ENCODE measurements at regions not wholly inside any gene's neighbourhood (a gene's known extent, or its start where the extent isn't known, plus 50 kb on each side); places are given as distances from the start of the nearest gene placed in this dataset.

DNA sequence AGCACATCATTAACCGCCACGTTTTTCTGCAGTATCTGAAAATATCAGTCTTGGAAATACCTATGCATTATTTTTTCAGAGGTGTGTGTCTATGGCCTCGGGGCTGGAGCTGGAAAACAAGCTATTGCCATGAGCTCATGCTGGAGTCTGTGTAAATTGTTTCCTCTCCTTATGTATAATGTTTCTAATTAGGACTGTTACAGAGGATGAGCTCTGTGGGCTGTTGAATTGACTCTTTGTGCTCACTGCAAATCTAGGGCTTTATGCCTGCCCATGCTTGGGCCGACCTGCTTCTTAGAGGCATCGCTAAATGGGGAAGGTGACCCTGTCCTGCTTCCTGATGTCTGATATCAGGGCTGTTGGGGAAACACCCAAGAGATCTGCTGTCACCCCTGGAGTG is 80.8 kb upstream of the SLC22A16 start:
- no peak overlapping the region for H3K27ac ChIP-seq (ENCODE audit: extremely low read depth, low read depth, low read length)
- no peaks in the 10 kb centered on the region for H3K36me3 ChIP-seq (ENCODE audit: control insufficient read depth in 2 of 2, insufficient read depth in 1 of 2, low read length in 2 of 2)
- TF ChIP-seq ZNF211 (tag by site-specific recombination; IDR thresholded peaks at IDR 0.05; ENCODE audit: low read depth) = no peak
- no peak for TF ChIP-seq ZNF521 (tag by site-specific recombination; IDR thresholded peaks at IDR 0.05)
- TF ChIP-seq, protein P1, sequence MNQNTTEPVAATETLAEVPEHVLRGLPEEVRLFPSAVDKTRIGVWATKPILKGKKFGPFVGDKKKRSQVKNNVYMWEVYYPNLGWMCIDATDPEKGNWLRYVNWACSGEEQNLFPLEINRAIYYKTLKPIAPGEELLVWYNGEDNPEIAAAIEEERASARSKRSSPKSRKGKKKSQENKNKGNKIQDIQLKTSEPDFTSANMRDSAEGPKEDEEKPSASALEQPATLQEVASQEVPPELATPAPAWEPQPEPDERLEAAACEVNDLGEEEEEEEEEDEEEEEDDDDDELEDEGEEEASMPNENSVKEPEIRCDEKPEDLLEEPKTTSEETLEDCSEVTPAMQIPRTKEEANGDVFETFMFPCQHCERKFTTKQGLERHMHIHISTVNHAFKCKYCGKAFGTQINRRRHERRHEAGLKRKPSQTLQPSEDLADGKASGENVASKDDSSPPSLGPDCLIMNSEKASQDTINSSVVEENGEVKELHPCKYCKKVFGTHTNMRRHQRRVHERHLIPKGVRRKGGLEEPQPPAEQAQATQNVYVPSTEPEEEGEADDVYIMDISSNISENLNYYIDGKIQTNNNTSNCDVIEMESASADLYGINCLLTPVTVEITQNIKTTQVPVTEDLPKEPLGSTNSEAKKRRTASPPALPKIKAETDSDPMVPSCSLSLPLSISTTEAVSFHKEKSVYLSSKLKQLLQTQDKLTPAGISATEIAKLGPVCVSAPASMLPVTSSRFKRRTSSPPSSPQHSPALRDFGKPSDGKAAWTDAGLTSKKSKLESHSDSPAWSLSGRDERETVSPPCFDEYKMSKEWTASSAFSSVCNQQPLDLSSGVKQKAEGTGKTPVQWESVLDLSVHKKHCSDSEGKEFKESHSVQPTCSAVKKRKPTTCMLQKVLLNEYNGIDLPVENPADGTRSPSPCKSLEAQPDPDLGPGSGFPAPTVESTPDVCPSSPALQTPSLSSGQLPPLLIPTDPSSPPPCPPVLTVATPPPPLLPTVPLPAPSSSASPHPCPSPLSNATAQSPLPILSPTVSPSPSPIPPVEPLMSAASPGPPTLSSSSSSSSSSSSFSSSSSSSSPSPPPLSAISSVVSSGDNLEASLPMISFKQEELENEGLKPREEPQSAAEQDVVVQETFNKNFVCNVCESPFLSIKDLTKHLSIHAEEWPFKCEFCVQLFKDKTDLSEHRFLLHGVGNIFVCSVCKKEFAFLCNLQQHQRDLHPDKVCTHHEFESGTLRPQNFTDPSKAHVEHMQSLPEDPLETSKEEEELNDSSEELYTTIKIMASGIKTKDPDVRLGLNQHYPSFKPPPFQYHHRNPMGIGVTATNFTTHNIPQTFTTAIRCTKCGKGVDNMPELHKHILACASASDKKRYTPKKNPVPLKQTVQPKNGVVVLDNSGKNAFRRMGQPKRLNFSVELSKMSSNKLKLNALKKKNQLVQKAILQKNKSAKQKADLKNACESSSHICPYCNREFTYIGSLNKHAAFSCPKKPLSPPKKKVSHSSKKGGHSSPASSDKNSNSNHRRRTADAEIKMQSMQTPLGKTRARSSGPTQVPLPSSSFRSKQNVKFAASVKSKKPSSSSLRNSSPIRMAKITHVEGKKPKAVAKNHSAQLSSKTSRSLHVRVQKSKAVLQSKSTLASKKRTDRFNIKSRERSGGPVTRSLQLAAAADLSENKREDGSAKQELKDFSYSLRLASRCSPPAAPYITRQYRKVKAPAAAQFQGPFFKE (tag by site-specific recombination; IDR thresholded peaks at IDR 0.05; ENCODE audit: borderline replicate concordance) = no peak
- TF ChIP-seq BCL11A (tag by site-specific recombination; IDR thresholded peaks at IDR 0.05; ENCODE audit: low read depth) = no peak
- no peak for TF ChIP-seq ZNF426 (tag by site-specific recombination; IDR thresholded peaks at IDR 0.05)
- TF ChIP-seq ZSCAN16 (tag by site-specific recombination; IDR thresholded peaks at IDR 0.05) = no peak
- TF ChIP-seq ZNF10 (tag by site-specific recombination; IDR thresholded peaks at IDR 0.05) = no peak
- TF ChIP-seq ZNF114 (tag by site-specific recombination; IDR thresholded peaks at IDR 0.05) = no peak
- no peak for TF ChIP-seq ZNF791 (tag by site-specific recombination; IDR thresholded peaks at IDR 0.05)
- CTCF ChIA-PET = interaction anchor here (0.7 to 1.4 kb wide), 3 partner anchors 29 to 444 kb away, joined by 3 to 5 read pairs (median 5); no protein-coding TSS in a partner anchor
- H3K9me3 ChIP-seq (ENCODE audit: control insufficient read depth, insufficient read depth, low read depth, low read length) = no peaks in the 10 kb centered on the region
- POLR2A ChIA-PET = no interaction called here
- no peaks in the 10 kb centered on the region for H3K4me1 ChIP-seq (ENCODE audit: control insufficient read depth, insufficient read depth, low read length)
- no peak overlapping the region for H3K4me3 ChIP-seq (ENCODE audit: low read depth, low read length)

DNA sequence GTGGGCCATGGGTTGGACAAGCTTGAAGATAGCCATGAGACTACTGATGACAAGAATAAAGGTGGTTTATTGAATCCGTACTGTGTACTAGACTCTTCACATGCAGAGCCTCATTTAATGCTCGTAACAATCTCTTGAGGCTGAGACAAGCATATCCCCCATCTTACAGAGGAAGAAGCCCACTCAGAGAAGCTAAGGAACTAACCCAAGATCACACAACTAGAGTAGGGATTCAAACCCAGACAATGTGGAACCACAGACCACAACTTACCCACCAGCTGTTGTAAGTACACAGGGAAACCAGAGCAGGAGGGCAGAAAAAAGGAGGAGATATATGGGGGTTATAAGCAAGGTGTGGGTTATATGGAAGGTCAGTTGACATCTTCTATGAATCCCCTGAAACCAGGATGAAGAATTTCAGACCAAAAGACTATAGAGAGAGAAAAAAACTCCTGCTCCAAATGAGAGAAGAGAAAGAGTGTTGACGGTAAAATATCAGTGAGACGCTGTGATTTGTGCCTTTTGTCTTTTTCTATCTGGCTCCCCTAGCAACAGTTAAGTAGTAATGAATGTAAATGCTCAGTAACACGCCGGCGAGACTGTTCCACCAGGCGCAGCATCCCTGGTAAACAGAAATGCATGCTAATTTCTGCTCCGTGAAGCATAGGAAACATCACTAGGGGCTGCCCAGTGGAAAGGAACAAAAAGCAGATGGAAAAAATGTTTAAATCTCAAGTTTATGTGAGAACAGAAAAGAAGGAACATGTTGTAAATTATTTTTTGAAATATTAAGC is 80.1 kb upstream of the SLC22A16 start:
- POLR2A ChIA-PET = no interaction called here
- Histone ChIP-seq H3K9me3 (ENCODE audit: control insufficient read depth, insufficient read depth, low read depth, low read length) (no peaks in the 10 kb centered on the region), H3K4me3 (ENCODE audit: low read depth, low read length) (no peak overlapping the region), H3K36me3 (ENCODE audit: control insufficient read depth in 2 of 2, insufficient read depth in 1 of 2, low read length in 2 of 2) (no peaks in the 10 kb centered on the region), H3K27ac (ENCODE audit: extremely low read depth, low read depth, low read length) (no peak overlapping the region), H3K4me1 (ENCODE audit: control insufficient read depth, insufficient read depth, low read length) (no peaks in the 10 kb centered on the region)
- CTCF ChIA-PET = interaction anchor here (0.7 to 1.4 kb wide), 4 partner anchors 28 to 445 kb away, joined by 3 to 5 read pairs (median 4); no protein-coding TSS in a partner anchor
- TF ChIP-seq, protein P2, sequence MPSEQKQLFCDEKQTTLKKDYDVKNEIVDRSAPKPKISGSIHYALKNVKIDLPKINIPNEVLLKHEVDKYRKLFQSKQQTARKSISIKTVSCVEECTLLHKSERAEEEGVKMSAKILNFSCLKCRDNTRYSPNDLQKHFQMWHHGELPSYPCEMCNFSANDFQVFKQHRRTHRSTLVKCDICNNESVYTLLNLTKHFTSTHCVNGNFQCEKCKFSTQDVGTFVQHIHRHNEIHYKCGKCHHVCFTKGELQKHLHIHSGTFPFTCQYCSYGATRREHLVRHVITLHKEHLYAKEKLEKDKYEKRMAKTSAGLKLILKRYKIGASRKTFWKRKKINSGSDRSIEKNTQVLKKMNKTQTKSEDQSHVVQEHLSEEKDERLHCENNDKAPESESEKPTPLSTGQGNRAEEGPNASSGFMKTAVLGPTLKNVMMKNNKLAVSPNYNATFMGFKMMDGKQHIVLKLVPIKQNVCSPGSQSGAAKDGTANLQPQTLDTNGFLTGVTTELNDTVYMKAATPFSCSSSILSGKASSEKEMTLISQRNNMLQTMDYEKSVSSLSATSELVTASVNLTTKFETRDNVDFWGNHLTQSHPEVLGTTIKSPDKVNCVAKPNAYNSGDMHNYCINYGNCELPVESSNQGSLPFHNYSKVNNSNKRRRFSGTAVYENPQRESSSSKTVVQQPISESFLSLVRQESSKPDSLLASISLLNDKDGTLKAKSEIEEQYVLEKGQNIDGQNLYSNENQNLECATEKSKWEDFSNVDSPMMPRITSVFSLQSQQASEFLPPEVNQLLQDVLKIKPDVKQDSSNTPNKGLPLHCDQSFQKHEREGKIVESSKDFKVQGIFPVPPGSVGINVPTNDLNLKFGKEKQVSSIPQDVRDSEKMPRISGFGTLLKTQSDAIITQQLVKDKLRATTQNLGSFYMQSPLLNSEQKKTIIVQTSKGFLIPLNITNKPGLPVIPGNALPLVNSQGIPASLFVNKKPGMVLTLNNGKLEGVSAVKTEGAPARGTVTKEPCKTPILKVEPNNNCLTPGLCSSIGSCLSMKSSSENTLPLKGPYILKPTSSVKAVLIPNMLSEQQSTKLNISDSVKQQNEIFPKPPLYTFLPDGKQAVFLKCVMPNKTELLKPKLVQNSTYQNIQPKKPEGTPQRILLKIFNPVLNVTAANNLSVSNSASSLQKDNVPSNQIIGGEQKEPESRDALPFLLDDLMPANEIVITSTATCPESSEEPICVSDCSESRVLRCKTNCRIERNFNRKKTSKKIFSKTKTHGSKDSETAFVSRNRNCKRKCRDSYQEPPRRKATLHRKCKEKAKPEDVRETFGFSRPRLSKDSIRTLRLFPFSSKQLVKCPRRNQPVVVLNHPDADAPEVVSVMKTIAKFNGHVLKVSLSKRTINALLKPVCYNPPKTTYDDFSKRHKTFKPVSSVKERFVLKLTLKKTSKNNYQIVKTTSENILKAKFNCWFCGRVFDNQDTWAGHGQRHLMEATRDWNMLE (tag by site-specific recombination; conservative IDR thresholded peaks at IDR 0.05; ENCODE audit: low read depth) = no peak
- no peak for TF ChIP-seq ZNF223 (tag by site-specific recombination; IDR thresholded peaks at IDR 0.05)
- TF ChIP-seq ZNF341 (tag by site-specific recombination; IDR thresholded peaks at IDR 0.05; ENCODE audit: low read depth) = no peak
- no peak for TF ChIP-seq ZNF48 (tag by site-specific recombination; IDR thresholded peaks at IDR 0.05)
- no peak for TF ChIP-seq KLF8 (tag by site-specific recombination; IDR thresholded peaks at IDR 0.05)
- TF ChIP-seq ZNF785 (tag by site-specific recombination; IDR thresholded peaks at IDR 0.05) = no peak
- TF ChIP-seq, protein P3, sequence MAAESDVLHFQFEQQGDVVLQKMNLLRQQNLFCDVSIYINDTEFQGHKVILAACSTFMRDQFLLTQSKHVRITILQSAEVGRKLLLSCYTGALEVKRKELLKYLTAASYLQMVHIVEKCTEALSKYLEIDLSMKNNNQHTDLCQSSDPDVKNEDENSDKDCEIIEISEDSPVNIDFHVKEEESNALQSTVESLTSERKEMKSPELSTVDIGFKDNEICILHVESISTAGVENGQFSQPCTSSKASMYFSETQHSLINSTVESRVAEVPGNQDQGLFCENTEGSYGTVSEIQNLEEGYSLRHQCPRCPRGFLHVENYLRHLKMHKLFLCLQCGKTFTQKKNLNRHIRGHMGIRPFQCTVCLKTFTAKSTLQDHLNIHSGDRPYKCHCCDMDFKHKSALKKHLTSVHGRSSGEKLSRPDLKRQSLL (tag by site-specific recombination; IDR thresholded peaks at IDR 0.05) = no peak
- no peak for TF ChIP-seq ZNF626 (tag by site-specific recombination; IDR thresholded peaks at IDR 0.05)
- TF ChIP-seq ZNF555 (tag by site-specific recombination; conservative IDR thresholded peaks at IDR 0.05) = no peak
- TF ChIP-seq, protein P4, sequence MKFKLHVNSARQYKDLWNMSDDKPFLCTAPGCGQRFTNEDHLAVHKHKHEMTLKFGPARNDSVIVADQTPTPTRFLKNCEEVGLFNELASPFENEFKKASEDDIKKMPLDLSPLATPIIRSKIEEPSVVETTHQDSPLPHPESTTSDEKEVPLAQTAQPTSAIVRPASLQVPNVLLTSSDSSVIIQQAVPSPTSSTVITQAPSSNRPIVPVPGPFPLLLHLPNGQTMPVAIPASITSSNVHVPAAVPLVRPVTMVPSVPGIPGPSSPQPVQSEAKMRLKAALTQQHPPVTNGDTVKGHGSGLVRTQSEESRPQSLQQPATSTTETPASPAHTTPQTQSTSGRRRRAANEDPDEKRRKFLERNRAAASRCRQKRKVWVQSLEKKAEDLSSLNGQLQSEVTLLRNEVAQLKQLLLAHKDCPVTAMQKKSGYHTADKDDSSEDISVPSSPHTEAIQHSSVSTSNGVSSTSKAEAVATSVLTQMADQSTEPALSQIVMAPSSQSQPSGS (tag by site-specific recombination; IDR thresholded peaks at IDR 0.05; ENCODE audit: low read depth) = no peak
- TF ChIP-seq ZNF473 (tag by site-specific recombination; IDR thresholded peaks at IDR 0.05) = no peak
- no peak for TF ChIP-seq ZNF707 (tag by site-specific recombination; IDR thresholded peaks at IDR 0.05)

Measured in HEK293 (cell line).